ENCODE measurements at regions not wholly inside any gene's neighbourhood (a gene's known extent, or its start where the extent isn't known, plus 50 kb on each side); places are given as distances from the start of the nearest gene placed in this dataset.

GRCh38 chr1:82731216-82731615 lies 930.5 kb downstream of the ADGRL2 start:
- TF ChIP-seq CTCF (IDR thresholded peaks at IDR 0.05), result no peak
- no peak for TF ChIP-seq POLR2A (IDR thresholded peaks at IDR 0.05)
- TF ChIP-seq EP300 (IDR thresholded peaks at IDR 0.05), result no peak
